ENCODE measurements at regions not wholly inside any gene's neighbourhood (a gene's known extent, or its start where the extent isn't known, plus 50 kb on each side); places are given as distances from the start of the nearest gene placed in this dataset.
"Not testable (repeated sequence)": the region's sequence is repeated elsewhere in the genome, so short reads cannot be mapped to it uniquely, and the experiment has no call there.

- TF ChIP-seq, protein P1, sequence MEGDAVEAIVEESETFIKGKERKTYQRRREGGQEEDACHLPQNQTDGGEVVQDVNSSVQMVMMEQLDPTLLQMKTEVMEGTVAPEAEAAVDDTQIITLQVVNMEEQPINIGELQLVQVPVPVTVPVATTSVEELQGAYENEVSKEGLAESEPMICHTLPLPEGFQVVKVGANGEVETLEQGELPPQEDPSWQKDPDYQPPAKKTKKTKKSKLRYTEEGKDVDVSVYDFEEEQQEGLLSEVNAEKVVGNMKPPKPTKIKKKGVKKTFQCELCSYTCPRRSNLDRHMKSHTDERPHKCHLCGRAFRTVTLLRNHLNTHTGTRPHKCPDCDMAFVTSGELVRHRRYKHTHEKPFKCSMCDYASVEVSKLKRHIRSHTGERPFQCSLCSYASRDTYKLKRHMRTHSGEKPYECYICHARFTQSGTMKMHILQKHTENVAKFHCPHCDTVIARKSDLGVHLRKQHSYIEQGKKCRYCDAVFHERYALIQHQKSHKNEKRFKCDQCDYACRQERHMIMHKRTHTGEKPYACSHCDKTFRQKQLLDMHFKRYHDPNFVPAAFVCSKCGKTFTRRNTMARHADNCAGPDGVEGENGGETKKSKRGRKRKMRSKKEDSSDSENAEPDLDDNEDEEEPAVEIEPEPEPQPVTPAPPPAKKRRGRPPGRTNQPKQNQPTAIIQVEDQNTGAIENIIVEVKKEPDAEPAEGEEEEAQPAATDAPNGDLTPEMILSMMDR (IDR thresholded peaks at IDR 0.05), result not testable (repeated sequence)
- not testable (repeated sequence) for TF ChIP-seq POLR2AphosphoS5, EP300, POLR2A (IDR thresholded peaks at IDR 0.05)
Observed at GRCh38 chr2:185687001-185687400, 51.6 kb upstream of the FSIP2 start.

Measured in upper lobe of left lung (tissue), 4 donors.